Glutamatergic neuron (in vitro differentiated cells): ENCODE measurements at regions not wholly inside any gene's neighbourhood (a gene's known extent, or its start where the extent isn't known, plus 50 kb on each side); places are given as distances from the start of the nearest gene placed in this dataset.

Source experiments
- DNase-seq: peaks from one replicate; pipeline ENCODE4 v3.0.0; 2022
- H3K27ac Mint-ChIP-seq: one replicate; pipeline ENCODE4 v1.8.0; 2020; ENCODE audit warnings: mild to moderate bottlenecking, mixed read lengths, inconsistent platforms; ENCODE audit not compliant: unreplicated experiment
- H3K27me3 Mint-ChIP-seq: one replicate; pipeline ENCODE4 v1.8.0; 2020; ENCODE audit warnings: mild to moderate bottlenecking, moderate library complexity, mixed read lengths, inconsistent platforms; ENCODE audit not compliant: unreplicated experiment
- H3K36me3 Mint-ChIP-seq: one replicate; pipeline ENCODE4 v1.8.0; 2020; ENCODE audit warnings: mild to moderate bottlenecking, mixed read lengths, inconsistent platforms; ENCODE audit not compliant: unreplicated experiment
- H3K4me1 Mint-ChIP-seq: one replicate; pipeline ENCODE4 v1.8.0; 2020; ENCODE audit warnings: mild to moderate bottlenecking, low read depth, mixed read lengths, inconsistent platforms; ENCODE audit not compliant: unreplicated experiment
- H3K4me3 Mint-ChIP-seq: one replicate; pipeline ENCODE4 v1.8.0; 2020; ENCODE audit warnings: mild to moderate bottlenecking, mixed read lengths, inconsistent platforms; ENCODE audit not compliant: unreplicated experiment
- H3K9me3 Mint-ChIP-seq: one replicate; pipeline ENCODE4 v1.8.0; 2020; ENCODE audit warnings: mild to moderate bottlenecking, moderate library complexity, mixed read lengths, inconsistent platforms; ENCODE audit not compliant: unreplicated experiment
- TF ChIP-seq, protein P1 (sequence below): fragments of 200-600 bp; sonication (generic); IDR thresholded peaks from one replicate; pipeline ENCODE4 v1.5.0; 2021; ENCODE audit not compliant: partially characterized antibody, unreplicated experiment

DNA sequence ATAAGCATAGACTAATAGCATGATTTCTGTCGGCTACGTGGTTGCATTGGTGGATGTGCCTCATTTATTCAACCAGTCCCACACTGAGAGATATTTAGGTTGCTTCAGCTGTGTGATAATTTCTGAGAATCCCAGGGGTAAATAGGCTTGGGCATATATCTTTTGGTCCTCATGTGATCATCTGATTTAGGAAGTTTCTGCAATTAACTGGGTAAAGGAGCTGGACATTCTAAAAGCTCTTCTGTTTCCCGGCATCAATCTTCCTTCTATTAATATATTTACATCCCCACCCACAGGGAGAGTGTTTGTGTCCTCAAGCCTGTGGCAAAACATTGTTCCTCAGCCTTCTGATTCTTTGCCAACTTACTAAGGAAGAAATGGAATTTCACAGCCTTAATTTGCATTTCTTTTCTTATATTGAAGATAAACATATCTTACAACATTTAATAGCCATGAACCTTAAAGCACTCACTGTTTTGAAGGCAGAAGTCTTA, 431.6 kb downstream of the RFC3 start:
- Mint-ChIP-seq H3K4me1 (no peaks in the 10 kb centered on the region), H3K36me3 (no peaks in the 10 kb centered on the region), H3K27ac (no peak overlapping the region), H3K27me3 (no peaks in the 10 kb centered on the region), H3K9me3 (no peaks in the 10 kb centered on the region), H3K4me3 (no peak overlapping the region)
- TF ChIP-seq, protein P1, sequence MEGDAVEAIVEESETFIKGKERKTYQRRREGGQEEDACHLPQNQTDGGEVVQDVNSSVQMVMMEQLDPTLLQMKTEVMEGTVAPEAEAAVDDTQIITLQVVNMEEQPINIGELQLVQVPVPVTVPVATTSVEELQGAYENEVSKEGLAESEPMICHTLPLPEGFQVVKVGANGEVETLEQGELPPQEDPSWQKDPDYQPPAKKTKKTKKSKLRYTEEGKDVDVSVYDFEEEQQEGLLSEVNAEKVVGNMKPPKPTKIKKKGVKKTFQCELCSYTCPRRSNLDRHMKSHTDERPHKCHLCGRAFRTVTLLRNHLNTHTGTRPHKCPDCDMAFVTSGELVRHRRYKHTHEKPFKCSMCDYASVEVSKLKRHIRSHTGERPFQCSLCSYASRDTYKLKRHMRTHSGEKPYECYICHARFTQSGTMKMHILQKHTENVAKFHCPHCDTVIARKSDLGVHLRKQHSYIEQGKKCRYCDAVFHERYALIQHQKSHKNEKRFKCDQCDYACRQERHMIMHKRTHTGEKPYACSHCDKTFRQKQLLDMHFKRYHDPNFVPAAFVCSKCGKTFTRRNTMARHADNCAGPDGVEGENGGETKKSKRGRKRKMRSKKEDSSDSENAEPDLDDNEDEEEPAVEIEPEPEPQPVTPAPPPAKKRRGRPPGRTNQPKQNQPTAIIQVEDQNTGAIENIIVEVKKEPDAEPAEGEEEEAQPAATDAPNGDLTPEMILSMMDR: no peak
- no peak for DNase-seq

DNA sequence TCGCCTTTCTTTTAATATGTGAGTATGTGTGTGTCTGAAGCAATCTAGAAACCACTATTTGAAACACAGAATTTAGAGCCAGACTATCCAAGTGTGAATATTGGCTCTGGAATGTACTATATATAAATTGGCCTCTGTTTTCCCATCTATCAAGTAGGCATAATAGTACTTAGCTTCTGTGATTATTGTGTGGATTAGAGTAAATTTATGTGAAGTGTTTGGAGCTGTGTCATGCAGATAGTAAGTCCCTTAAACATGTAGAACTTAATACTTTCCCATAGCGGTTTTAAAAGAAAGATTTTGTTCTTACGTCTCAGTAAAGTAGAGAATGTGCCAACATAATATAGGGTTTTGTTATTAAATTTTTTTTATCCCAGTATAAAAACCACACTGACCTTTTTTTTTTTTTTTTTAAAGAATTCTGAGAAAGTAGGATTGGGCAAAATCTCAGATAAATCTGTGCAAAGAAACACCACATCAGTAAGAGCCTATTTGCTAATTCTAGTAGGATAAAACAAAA, 432.3 kb downstream of the RFC3 start:
- no peaks in the 10 kb centered on the region for H3K9me3 Mint-ChIP-seq
- no peaks in the 10 kb centered on the region for H3K36me3 Mint-ChIP-seq
- TF ChIP-seq, protein P1: no peak
- H3K27me3 Mint-ChIP-seq: no peaks in the 10 kb centered on the region
- no peaks in the 10 kb centered on the region for H3K4me1 Mint-ChIP-seq
- no peak for DNase-seq
- no peak overlapping the region for H3K27ac Mint-ChIP-seq
- H3K4me3 Mint-ChIP-seq: no peak overlapping the region

DNA sequence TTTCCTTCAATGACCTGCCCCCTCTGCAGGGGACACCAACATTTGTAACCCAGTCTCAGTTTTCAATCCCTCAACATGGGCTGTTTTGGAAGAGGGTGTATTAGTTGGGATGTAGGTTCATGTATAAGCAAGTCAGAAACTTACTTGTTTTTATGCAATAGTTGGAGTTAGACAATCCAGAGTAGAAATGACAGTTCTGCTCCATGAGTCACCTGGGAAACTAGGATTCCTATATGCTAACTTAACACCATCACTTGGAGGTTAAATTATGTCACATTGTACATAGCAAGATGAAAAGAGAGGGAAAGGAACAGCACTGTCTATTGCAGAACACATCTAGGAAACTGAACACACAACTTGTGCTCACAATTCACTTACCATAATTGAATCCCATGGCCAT, 436.4 kb downstream of the RFC3 start:
- DNase-seq: no peak
- H3K4me3 Mint-ChIP-seq: no peak overlapping the region
- TF ChIP-seq, protein P1: no peak
- H3K36me3 Mint-ChIP-seq: no peaks in the 10 kb centered on the region
- H3K4me1 Mint-ChIP-seq: no peaks in the 10 kb centered on the region
- H3K9me3 Mint-ChIP-seq: no peaks in the 10 kb centered on the region
- no peaks in the 10 kb centered on the region for H3K27me3 Mint-ChIP-seq
- H3K27ac Mint-ChIP-seq: no peak overlapping the region

DNA sequence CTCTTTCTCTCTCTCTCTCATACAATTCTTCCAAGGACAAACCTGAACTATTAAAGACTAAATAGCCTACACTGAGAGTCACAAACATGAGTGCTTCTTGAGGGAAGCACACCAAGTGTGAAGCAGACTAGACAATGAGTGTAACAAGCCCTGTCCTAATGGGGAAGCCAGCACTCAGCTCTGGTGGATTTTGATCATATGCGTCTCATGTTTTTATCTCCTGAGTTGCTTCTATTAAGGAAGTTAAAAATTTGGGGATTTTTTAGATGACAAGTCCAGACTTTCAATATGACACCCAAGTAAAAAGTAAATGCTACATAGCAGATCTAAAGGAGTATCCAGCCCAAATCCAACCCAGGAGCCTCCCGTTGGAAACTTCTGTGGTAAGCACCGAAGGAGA, 437.8 kb downstream of the RFC3 start:
- no peak overlapping the region for H3K27ac Mint-ChIP-seq
- H3K27me3 Mint-ChIP-seq: no peaks in the 10 kb centered on the region
- H3K9me3 Mint-ChIP-seq: no peaks in the 10 kb centered on the region
- H3K4me1 Mint-ChIP-seq: no peaks in the 10 kb centered on the region
- DNase-seq: no peak
- H3K36me3 Mint-ChIP-seq: no peaks in the 10 kb centered on the region
- no peak overlapping the region for H3K4me3 Mint-ChIP-seq
- TF ChIP-seq, protein P1: no peak

DNA sequence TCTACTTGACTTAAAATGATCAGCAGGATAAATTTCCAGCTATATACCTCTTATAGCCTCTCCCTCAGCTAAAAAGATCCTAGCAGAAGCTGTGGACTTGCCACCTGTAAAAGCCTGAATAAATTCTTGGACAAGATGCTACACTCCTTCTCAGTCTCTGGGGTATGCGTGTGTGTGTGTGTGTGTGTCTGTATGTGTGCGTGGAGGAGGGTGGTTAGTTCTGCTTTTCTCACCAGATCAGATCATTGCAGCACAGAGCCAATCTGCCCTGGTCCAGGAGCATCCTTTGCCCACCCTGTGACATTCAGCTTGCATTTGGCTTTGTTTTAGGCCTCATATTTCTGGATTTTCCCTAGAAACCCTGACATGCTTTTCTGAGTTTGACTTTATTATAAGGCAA, 438.3 kb downstream of the RFC3 start:
- no peaks in the 10 kb centered on the region for H3K27me3 Mint-ChIP-seq
- no peaks in the 10 kb centered on the region for H3K9me3 Mint-ChIP-seq
- no peak overlapping the region for H3K27ac Mint-ChIP-seq
- H3K4me3 Mint-ChIP-seq: no peak overlapping the region
- no peaks in the 10 kb centered on the region for H3K4me1 Mint-ChIP-seq
- TF ChIP-seq, protein P1: no peak
- no peak for DNase-seq
- H3K36me3 Mint-ChIP-seq: no peaks in the 10 kb centered on the region
